ENCODE measurements at regions not wholly inside any gene's neighbourhood (a gene's known extent, or its start where the extent isn't known, plus 50 kb on each side); places are given as distances from the start of the nearest gene placed in this dataset.

GRCh38 chr16:85480727-85481101 lies 132.4 kb upstream of the GSE1 start:
- DNase-seq: no peak

GRCh38 chr16:85481206-85481605 lies 131.9 kb upstream of the GSE1 start:
- DNase-seq: no peak

GRCh38 chr16:85481738-85482137 lies 131.4 kb upstream of the GSE1 start:
- DNase-seq: no peak

GRCh38 chr16:85483424-85483823 lies 129.7 kb upstream of the GSE1 start:
- DNase-seq: no peak

GRCh38 chr16:85484347-85485300 lies 128.5 kb upstream of the GSE1 start:
- no peak for DNase-seq

- DNase-seq: no peak
Observed at GRCh38 chr16:85485379-85485778, 127.7 kb upstream of the GSE1 start.

- no peak for DNase-seq
Observed at GRCh38 chr16:85486256-85486915, 126.7 kb upstream of the GSE1 start.

GRCh38 chr16:85488414-85488813 lies 124.7 kb upstream of the GSE1 start:
- no peak for DNase-seq

GRCh38 chr16:85490407-85491057 lies 122.6 kb upstream of the GSE1 start:
- no peak for DNase-seq

- DNase-seq: peak; percentile 25
Observed at GRCh38 chr16:85491058-85491771, 121.9 kb upstream of the GSE1 start.

- DNase-seq: no peak
Observed at GRCh38 chr16:85491798-85492294, 121.3 kb upstream of the GSE1 start.

GRCh38 chr16:85492295-85492864 lies 120.7 kb upstream of the GSE1 start:
- no peak for DNase-seq

- DNase-seq: no peak
Observed at GRCh38 chr16:85494315-85494714, 118.8 kb upstream of the GSE1 start.

- no peak for DNase-seq
Observed at GRCh38 chr16:85495259-85495658, 117.9 kb upstream of the GSE1 start.

- no peak for DNase-seq
Observed at GRCh38 chr16:85495823-85496538, 117.1 kb upstream of the GSE1 start.

- DNase-seq: no peak
Observed at GRCh38 chr16:85497622-85498314, 115.4 kb upstream of the GSE1 start.

- no peak for DNase-seq
Observed at GRCh38 chr16:85498607-85499006, 114.5 kb upstream of the GSE1 start.

- no peak for DNase-seq
Observed at GRCh38 chr16:85500220-85500619, 112.9 kb upstream of the GSE1 start.

GRCh38 chr16:85501900-85502299 lies 111.2 kb upstream of the GSE1 start:
- DNase-seq: no peak

GRCh38 chr16:85502357-85502756 lies 110.8 kb upstream of the GSE1 start:
- no peak for DNase-seq

GRCh38 chr16:85503679-85504231 lies 109.4 kb upstream of the GSE1 start:
- DNase-seq: no peak
